ENCODE measurements at regions not wholly inside any gene's neighbourhood (a gene's known extent, or its start where the extent isn't known, plus 50 kb on each side); places are given as distances from the start of the nearest gene placed in this dataset.

DNA sequence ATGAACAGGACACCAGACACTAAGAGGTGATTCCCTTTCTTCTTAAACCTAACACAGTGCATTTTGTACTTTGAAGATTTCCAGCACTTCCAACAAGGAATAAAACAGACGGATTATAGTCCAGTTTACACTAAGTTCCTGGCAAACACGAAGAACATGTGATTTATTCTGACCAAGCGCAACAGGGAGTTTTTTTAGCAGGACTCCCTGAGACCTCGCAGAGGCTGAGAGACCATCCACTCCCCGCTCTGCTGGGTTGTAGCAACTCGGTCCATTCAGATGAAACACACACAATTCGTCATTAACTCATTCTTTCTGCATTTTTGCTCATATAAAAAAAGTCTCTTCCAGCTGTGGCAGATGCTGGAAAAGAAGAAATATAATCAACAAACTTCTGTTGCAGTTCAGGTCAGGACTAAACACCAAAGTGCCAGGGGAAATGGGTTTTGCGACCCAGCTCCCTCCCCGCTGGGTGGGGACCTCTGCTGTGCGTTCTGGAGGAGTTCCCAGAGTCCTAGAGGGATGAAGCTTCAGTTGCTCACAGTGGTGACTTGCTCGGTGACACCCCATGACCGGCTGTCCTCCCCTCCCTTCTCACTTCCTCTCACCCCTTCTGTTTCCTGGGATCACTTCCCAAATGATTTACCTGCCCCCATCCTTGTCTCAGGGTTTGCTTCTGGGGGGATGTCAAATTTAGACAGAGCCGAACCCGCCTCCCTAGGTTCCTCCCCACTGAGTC is 52.5 kb downstream of the KCNF1 start:
- no peak for DNase-seq

DNA sequence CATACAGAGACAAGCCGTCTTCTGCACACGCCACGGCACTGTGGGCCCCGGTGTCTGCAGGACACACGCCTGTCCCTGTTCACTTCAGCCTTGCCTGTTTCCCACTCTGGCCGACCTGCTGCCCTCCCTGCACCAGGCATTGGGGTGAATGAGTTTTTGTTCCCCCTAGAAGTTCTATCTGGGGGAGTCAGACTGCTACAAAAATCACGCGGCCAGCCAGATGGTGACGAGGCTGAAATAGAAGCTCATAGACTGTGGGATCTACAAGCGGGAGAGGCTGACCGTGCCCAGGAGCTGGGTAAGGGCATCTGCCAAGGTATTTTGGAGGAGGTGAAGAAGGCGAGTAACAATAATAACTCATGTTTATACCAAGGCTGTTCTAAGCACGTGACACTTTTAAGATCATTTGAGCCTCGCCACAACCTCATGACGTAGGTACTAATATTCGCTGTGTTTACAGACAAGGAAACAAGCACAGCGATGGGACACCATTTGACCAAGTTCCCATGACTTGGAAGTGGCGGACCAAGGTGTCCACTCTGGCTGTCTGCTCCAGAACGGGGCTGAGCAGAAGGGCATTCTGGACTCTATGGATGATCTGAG is 53.6 kb downstream of the KCNF1 start:
- DNase-seq = no peak

GRCh38 chr2:10966056-10966455 is 54.3 kb downstream of the KCNF1 start:
- no peak for DNase-seq

DNA sequence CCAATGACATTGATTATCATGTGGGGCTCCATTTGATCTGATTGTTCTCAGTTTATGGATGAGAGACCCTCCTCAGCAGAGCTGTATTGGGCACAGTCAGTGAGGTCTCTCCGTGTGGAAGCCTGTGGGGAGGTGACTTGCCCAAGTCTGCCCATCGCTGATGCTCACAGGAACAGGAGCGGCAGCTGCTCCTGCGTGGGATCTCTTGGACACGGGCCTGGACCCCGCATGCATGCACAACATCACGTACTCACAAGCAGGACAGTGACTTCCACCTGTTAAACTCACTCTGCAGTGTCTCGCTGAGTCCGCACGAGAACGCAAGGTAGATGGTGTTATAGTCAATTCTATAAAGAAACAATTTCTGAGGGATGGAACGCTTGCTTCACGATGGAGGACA is 55.0 kb downstream of the KCNF1 start:
- DNase-seq = no peak

GRCh38 chr2:10968176-10968575 is 56.4 kb downstream of the KCNF1 start:
- DNase-seq = no peak

GRCh38 chr2:10970666-10971065 is 58.9 kb downstream of the KCNF1 start:
- DNase-seq = no peak

- DNase-seq = no peak
These were observed 59.6 kb downstream of the KCNF1 start for GRCh38 chr2:10971161-10971887.

- DNase-seq = peak; percentile 47
These were observed 60.1 kb downstream of the KCNF1 start for GRCh38 chr2:10971888-10972260.

GRCh38 chr2:10972683-10973433 is 61.1 kb downstream of the KCNF1 start:
- DNase-seq = no peak

GRCh38 chr2:10973766-10974165 is 62.0 kb downstream of the KCNF1 start:
- DNase-seq = no peak

GRCh38 chr2:10977003-10977402 is 65.3 kb downstream of the KCNF1 start:
- DNase-seq = no peak

DNA sequence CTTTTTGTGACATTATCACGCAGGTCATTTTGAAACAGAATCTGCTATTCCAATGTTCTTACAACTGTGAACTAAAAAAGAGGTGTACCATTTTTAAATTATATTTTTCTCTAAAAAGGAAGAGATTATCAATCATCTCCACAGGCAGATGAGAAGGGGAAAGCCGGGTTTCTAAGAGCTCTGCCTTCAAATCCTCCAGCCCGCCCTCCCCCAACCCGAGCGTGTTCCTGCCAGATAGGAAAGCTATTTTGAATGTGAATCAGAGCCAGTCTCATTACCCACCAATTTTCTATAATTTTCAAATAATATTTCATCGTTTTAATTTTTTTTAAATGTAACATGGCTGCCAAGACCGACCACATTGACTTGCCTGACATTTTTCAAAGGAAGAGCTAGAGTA is 65.9 kb downstream of the KCNF1 start:
- no peak for DNase-seq

DNA sequence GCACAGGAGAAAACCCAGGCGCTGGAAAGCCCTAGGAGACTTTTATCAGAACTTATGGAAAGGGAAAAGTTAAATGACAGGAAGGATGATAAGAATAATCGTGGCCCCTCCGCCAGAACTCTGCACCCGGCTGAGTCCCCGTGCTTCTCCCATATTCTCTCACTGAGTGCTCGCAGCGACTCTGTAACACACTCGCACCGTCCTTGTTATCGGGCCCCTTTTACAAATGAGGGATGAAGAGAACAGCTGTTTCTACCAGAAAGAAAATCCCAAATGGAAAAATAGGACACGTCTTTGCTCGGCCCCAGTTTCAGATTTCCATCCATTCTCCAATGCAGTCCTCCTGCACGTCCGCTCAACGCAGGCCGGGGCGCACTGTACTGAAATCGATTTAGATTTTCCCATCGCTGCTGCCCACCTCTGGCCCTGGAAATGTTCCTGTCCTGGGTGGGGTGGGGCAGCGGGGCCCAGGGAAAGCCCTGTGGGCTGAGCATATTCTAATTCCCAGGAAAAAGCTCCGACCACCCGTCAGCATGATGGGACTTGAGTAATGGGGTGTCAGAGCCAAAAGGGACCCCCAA is 66.4 kb downstream of the KCNF1 start:
- DNase-seq = no peak

DNA sequence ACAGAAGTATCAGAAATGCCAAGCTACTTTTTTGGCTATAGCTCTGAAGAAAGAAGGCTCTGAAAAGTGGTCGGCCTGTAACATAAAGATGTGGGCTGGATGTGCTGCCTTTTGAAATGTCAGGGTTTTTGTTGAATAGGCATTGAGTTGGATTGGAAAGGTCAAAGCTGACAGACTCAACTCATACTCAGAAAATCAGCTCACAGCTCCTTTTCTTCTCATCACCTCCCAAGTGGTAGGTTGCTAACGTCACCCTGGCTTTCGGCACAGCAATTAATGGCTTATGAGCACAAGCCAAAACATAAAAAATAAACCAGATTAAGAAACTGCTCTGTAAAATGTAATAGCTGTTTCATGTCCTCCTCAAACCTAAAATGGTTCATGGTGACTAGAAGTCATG is 68.3 kb downstream of the KCNF1 start:
- no peak for DNase-seq

- no peak for DNase-seq
These were observed 69.2 kb downstream of the KCNF1 start for GRCh38 chr2:10980886-10981425.

GRCh38 chr2:10981451-10981850 is 69.7 kb downstream of the KCNF1 start:
- no peak for DNase-seq

- no peak for DNase-seq
These were observed 70.3 kb downstream of the KCNF1 start for GRCh38 chr2:10981941-10982431.

GRCh38 chr2:10982931-10983701 is 71.4 kb downstream of the KCNF1 start:
- no peak for DNase-seq

- DNase-seq = no peak
These were observed 72.0 kb downstream of the KCNF1 start for GRCh38 chr2:10983711-10984110.

- DNase-seq = no peak
These were observed 72.8 kb downstream of the KCNF1 start for GRCh38 chr2:10984418-10985135.

- DNase-seq = no peak
These were observed 73.5 kb downstream of the KCNF1 start for GRCh38 chr2:10985260-10985659.

Data from NCI-H146 (cell line).